HepG2 (cell line): ENCODE measurements at regions not wholly inside any gene's neighbourhood (a gene's known extent, or its start where the extent isn't known, plus 50 kb on each side); places are given as distances from the start of the nearest gene placed in this dataset.

Experiments used
- ATAC-seq: fragments of 200-7000 bp; cut with Tn5 transposase; 3 replicates; pipeline ENCODE4 v1.9.1; 2020; ENCODE audit warnings: mild to moderate bottlenecking, moderate library complexity
- BruUV-seq: library from RNA; stranded (reverse); fragments of 400-500 nt; replicated peaks from 2 replicates; lab custom pipeline; 2021; lab: Mats Ljungman, UMichigan
- CTCF ChIA-PET: fragments of 300-600 bp; formaldehyde crosslinking; extraction: SDS; loops from one replicate; lab custom pipeline; 2021; ENCODE audit warnings: low total read pairs, inconsistent platforms, low intra/inter-chr PET ratio; lab: Yijun Ruan, JAX
- POLR2A ChIA-PET: fragments of 350-600 bp; sonication (Branson Sonifier 250); formaldehyde crosslinking; loops from one replicate; lab custom pipeline; 2020; ENCODE audit warnings: antibody characterized with exemption, inconsistent platforms; lab: Yijun Ruan, JAX
- DNase-seq: peaks from one replicate; pipeline ENCODE4 v3.0.0-alpha.2; 2015; ENCODE audit warnings: low spot score
- FAIRE-seq: peaks from 3 replicates; lab custom pipeline; 2011; peaks lifted over from hg19 to GRCh38; lab: Jason Lieb, UNC
- H2AFZ ChIP-seq: one replicate; pipeline ENCODE4 v1.6.1; 2011; ENCODE audit warnings: low read length, inconsistent platforms
- H3K27ac ChIP-seq: fragments of 300-600 bp; 3 replicates; pipeline ENCODE4 v1.8.0; 2011; ENCODE audit warnings: mixed run types, mild to moderate bottlenecking, mixed read lengths, low read length, inconsistent platforms; ENCODE audit not compliant: insufficient read depth; ENCODE audit errors: extremely low read length
- H3K27me3 ChIP-seq, 2 experiments: fragments of 200-600 bp in 1 of 2; 2 replicates in 1 of 2; 3 replicates in 1 of 2; pipeline versions ENCODE4 v1.6.0 to v1.8.0; 2011; ENCODE audit warnings: low read length in 2 of 2, mild to moderate bottlenecking in 2 of 2, moderate library complexity in 2 of 2, inconsistent platforms in 1 of 2; ENCODE audit not compliant: insufficient read depth in 2 of 2, control insufficient read depth in 1 of 2
- H3K36me3 ChIP-seq, 2 experiments: fragments of 200-600 bp in 1 of 2; replicated peaks in 1 of 2; 2 replicates in 1 of 2; 3 replicates in 1 of 2; pipeline versions ENCODE4 v1.5.1 to v1.8.0; 2011; ENCODE audit warnings: low read length in 2 of 2, inconsistent platforms in 1 of 2; ENCODE audit not compliant: insufficient read depth in 2 of 2, control insufficient read depth in 1 of 2
- H3K4me1 ChIP-seq: 2 replicates; pipeline ENCODE4 v1.5.1; 2012; ENCODE audit warnings: low read length, inconsistent platforms; ENCODE audit not compliant: insufficient read depth
- H3K4me2 ChIP-seq: 2 replicates; pipeline ENCODE4 v1.6.0; 2011; ENCODE audit warnings: low read depth, low read length, inconsistent platforms
- H3K4me3 ChIP-seq, 3 experiments: fragments of 200-600 bp in 1 of 3; sonication (generic), shearing (Covaris generic) in 1 of 3; replicated peaks in 1 of 3; 2 replicates each; pipeline ENCODE4 v1.5.1; 2011 to 2016; ENCODE audit warnings: low read length in 3 of 3, inconsistent platforms in 2 of 3, low read depth in 2 of 3, mild to moderate bottlenecking in 2 of 3, control low read depth in 1 of 3, mixed read lengths in 1 of 3; ENCODE audit not compliant: insufficient read depth in 1 of 3
- H3K79me2 ChIP-seq: one replicate; pipeline ENCODE4 v1.6.1; 2011; ENCODE audit warnings: low read length, inconsistent platforms; ENCODE audit not compliant: insufficient read depth
- H3K9ac ChIP-seq: 2 replicates; pipeline ENCODE4 v1.6.0; 2011; ENCODE audit warnings: mild to moderate bottlenecking, low read depth, low read length, inconsistent platforms; ENCODE audit not compliant: insufficient read depth
- H3K9me3 ChIP-seq: 2 replicates; pipeline ENCODE4 v1.5.1; 2012; ENCODE audit warnings: mild to moderate bottlenecking, low read length
- H4K20me1 ChIP-seq: 2 replicates; pipeline ENCODE4 v1.6.0; 2011; ENCODE audit warnings: inconsistent platforms, mild to moderate bottlenecking, low read length, moderate library complexity; ENCODE audit not compliant: insufficient read depth
- ATF7 ChIP-seq, 2 experiments: fragments of 450-650 bp in 1 of 2; sonication (generic) in 1 of 2; formaldehyde crosslinking in 1 of 2; IDR thresholded peaks; 2 replicates each; pipeline versions ENCODE4 v1.4.0 to v1.6.1; 2016 to 2020; ENCODE audit warnings: antibody characterized with exemption in 1 of 2, mild to moderate bottlenecking in 1 of 2, missing genetic modification reagents in 1 of 2
- CEBPG ChIP-seq: IDR thresholded peaks from 2 replicates; pipeline ENCODE4 v1.6.1; 2016
- HDAC1 ChIP-seq: sonication (generic); formaldehyde crosslinking; IDR thresholded peaks from 2 replicates; pipeline ENCODE4 v1.5.1; 2020; ENCODE audit warnings: mild to moderate bottlenecking, missing genetic modification reagents
- MED8 ChIP-seq: sonication (generic); formaldehyde crosslinking; IDR thresholded peaks from 2 replicates; pipeline ENCODE4 v1.8.1; 2023; ENCODE audit warnings: mild to moderate bottlenecking, missing genetic modification reagents; ENCODE audit not compliant: insufficient replicate concordance
- PHB2 ChIP-seq: fragments of 450-650 bp; IDR thresholded peaks from 2 replicates; pipeline ENCODE4 v1.6.1; 2018; ENCODE audit not compliant: partially characterized antibody
- ZNF572 ChIP-seq: sonication (generic); formaldehyde crosslinking; IDR thresholded peaks from 2 replicates; pipeline ENCODE4 v1.5.1; 2020; ENCODE audit warnings: mild to moderate bottlenecking, missing genetic modification reagents
- ZSCAN12 ChIP-seq: sonication (generic); formaldehyde crosslinking; IDR thresholded peaks from 2 replicates; pipeline ENCODE4 v1.9.0; 2021; ENCODE audit warnings: mild to moderate bottlenecking, missing genetic modification reagents
- ZSCAN22 ChIP-seq: sonication (generic); formaldehyde crosslinking; IDR thresholded peaks from 2 replicates; pipeline ENCODE4 v1.4.0; 2020; ENCODE audit warnings: mild to moderate bottlenecking, missing genetic modification reagents
- WGBS: methylation state at CpG from one replicate; pipeline ENCODE4 v1.1.6; 2017; ENCODE audit warnings: low lambda C conversion rate; 5-methylcytosine and 5-hydroxymethylcytosine counted together
- in situ Hi-C: cut with HindIII; loops from 2 replicates; pipeline ENCODE4 v1.10.0; 2017; ENCODE audit warnings: low pct_unique_long_range_greater_than_20kb; ENCODE audit not compliant: extremely low pct_ligation_motif_present
- intact Hi-C: fragments of 100-400 bp; cut with micrococcal nuclease; formaldehyde crosslinking; loops from one replicate; pipeline ENCODE4 v1.10.0; 2022; ENCODE audit not compliant: unreplicated experiment
- TF ChIP-seq, protein P1 (sequence below): sonication (generic); formaldehyde crosslinking; conservative IDR thresholded peaks from 2 replicates; pipeline ENCODE4 v1.4.0; 2020; ENCODE audit warnings: missing genetic modification reagents

DNA sequence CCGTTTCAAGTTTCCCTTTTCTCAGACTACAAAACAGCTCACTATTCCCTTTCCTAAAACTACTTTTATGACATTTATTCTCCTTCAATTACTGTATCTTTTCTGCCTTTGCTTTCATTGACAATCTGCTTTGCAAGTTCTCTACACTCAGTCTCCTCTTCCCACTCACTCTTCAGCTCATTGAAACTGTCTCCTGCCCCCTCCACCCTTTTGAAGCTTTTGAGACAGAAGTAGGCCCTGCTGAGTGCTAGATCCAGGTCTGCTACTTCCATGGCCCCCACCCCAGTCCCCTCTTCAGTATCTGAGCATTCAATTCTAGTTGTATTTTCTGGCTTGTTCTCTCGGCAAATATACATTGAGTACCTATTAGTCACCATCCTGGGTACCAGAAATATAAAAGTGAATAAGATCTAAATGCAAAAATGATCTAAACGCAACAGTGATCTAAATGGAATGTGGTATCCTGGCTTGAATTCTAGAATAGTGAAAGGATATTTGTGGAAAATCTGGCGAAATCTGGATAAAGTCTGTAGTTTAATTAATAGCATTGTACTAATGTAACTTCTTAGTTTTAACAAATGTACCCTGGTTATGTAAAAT, 58.4 kb downstream of the OR2K2 start:
- no peak overlapping the region for H3K4me2 ChIP-seq
- POLR2A ChIA-PET = no interaction called here
- H3K27me3 ChIP-seq = peaks cover 0 to 1% of the 10 kb centered on the region in 2 experiments; a peak in 1 of 5 replicates
- CTCF ChIA-PET = no interaction called here
- H3K27ac ChIP-seq = no peak overlapping the region
- intact Hi-C loops = no loop called here
- no peak overlapping the region for H2AFZ ChIP-seq
- no peaks in the 10 kb centered on the region for H4K20me1 ChIP-seq
- no peak for DNase-seq
- TF ChIP-seq ZNF572 (CRISPR knock-in tag) = no peak
- no peak for TF ChIP-seq CEBPG (CRISPR knock-in tag)
- TF ChIP-seq ZSCAN12 = no peak
- TF ChIP-seq, protein P1, sequence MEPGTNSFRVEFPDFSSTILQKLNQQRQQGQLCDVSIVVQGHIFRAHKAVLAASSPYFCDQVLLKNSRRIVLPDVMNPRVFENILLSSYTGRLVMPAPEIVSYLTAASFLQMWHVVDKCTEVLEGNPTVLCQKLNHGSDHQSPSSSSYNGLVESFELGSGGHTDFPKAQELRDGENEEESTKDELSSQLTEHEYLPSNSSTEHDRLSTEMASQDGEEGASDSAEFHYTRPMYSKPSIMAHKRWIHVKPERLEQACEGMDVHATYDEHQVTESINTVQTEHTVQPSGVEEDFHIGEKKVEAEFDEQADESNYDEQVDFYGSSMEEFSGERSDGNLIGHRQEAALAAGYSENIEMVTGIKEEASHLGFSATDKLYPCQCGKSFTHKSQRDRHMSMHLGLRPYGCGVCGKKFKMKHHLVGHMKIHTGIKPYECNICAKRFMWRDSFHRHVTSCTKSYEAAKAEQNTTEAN (CRISPR knock-in tag) = no peak
- WGBS = 2% methylated on average over 4 of the region's 4 CpGs
- FAIRE-seq = no peak
- peaks cover 8% of the 10 kb centered on the region; the same call in 1 of the 2 replicates for H3K9me3 ChIP-seq
- in situ Hi-C loops = no loop called here
- no peaks in the 10 kb centered on the region for H3K4me1 ChIP-seq
- H3K4me3 ChIP-seq = no peak overlapping the region
- ATAC-seq = no peak
- H3K79me2 ChIP-seq = no peaks in the 10 kb centered on the region
- no peak overlapping the region for H3K9ac ChIP-seq
- H3K36me3 ChIP-seq = no peaks in the 10 kb centered on the region
- BruUV-seq = no TSS peak

DNA sequence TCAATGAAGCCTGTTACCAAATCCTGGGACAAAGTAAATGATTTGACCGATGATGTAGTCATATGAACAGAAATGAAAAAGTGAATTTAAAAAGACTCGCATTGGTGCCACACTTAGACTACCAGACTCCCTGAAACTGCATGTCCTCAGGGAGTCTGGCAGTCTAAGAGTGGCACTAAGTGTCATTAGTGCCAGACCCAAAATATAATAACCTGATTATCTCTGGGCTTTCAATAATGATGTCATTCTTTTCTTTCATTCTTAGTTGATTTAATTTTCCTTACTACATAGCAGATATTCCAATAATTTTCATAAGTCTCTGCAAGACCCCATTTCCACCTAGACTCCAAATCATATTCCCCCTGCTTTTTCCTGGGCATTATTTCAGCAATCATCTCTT, 59.0 kb downstream of the OR2K2 start:
- TF ChIP-seq MED8 (CRISPR knock-in tag) (no peak), PHB2 (no peak), HDAC1 (CRISPR knock-in tag) (no peak), ZSCAN22 (CRISPR knock-in tag) (no peak), ATF7 (IDR thresholded peaks at IDR 0.05) (peak; percentile 87), ATF7 (CRISPR knock-in tag; IDR thresholded peaks at IDR 0.05) (no peak)
- Histone ChIP-seq H3K9ac (no peak overlapping the region), H3K4me1 (no peaks in the 10 kb centered on the region), H3K4me2 (no peak overlapping the region), H3K36me3 (no peaks in the 10 kb centered on the region), H3K27ac (no peak overlapping the region), H4K20me1 (no peaks in the 10 kb centered on the region), H3K27me3 (peaks cover 0 to 1% of the 10 kb centered on the region in 2 experiments; a peak in 1 of 5 replicates), H3K9me3 (peaks cover 14% of the 10 kb centered on the region; the same call in 1 of the 2 replicates), H2AFZ (no peak overlapping the region), H3K4me3 (no peak overlapping the region), H3K79me2 (no peaks in the 10 kb centered on the region)
- DNase-seq (no peak), FAIRE-seq (no peak), ATAC-seq (no peak)
- BruUV-seq = no TSS peak
- in situ Hi-C loops = no loop called here
- WGBS = 0% methylated on average over 2 of the region's 2 CpGs
- ChIA-PET CTCF (no interaction called here), POLR2A (no interaction called here)
- intact Hi-C loops = no loop called here
